ENCODE measurements at regions not wholly inside any gene's neighbourhood (a gene's known extent, or its start where the extent isn't known, plus 50 kb on each side); places are given as distances from the start of the nearest gene placed in this dataset.

DNA sequence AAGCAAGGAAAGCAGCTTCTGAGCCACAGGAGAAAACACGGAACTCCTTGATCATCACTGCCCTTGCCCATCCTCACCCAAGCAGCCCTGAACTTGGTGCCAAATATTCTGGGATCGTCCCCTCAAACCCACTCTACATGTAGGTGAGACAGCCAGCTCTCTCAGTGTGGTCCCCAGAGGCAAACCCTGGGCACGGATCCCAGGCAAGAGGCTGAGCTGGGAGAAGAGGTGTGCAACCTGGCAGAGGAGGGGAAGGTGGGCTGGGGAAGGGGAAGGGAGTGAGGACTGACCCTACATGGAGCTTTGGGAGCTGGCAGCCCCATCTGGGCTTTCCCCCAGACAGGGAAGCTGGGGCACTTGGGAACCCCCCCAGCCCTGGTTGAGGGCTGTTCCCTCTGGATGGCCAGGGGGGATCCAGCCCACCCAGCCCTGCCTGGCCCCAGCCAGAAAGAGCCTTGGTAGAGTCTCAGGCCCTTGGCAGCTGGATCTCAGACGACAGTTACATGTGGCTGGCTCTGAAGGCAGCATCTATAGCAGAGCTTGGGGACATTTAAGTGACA is 186.2 kb upstream of the CST7 start:
- H3K4me3 Mint-ChIP-seq, result no peak overlapping the region
- peaks cover 17% of the 10 kb centered on the region for H3K4me1 Mint-ChIP-seq
- H3K9me3 Mint-ChIP-seq, result peaks cover 1% of the 10 kb centered on the region
- no peaks in the 10 kb centered on the region for H3K36me3 Mint-ChIP-seq
- DNase-seq (ENCODE audit: low spot score in 2 of 2), result no peak
- H3K27ac Mint-ChIP-seq, result no peak overlapping the region
- H3K27me3 Mint-ChIP-seq, result peaks cover 2% of the 10 kb centered on the region
- no peak for ATAC-seq (ENCODE audit: low read depth)

DNA sequence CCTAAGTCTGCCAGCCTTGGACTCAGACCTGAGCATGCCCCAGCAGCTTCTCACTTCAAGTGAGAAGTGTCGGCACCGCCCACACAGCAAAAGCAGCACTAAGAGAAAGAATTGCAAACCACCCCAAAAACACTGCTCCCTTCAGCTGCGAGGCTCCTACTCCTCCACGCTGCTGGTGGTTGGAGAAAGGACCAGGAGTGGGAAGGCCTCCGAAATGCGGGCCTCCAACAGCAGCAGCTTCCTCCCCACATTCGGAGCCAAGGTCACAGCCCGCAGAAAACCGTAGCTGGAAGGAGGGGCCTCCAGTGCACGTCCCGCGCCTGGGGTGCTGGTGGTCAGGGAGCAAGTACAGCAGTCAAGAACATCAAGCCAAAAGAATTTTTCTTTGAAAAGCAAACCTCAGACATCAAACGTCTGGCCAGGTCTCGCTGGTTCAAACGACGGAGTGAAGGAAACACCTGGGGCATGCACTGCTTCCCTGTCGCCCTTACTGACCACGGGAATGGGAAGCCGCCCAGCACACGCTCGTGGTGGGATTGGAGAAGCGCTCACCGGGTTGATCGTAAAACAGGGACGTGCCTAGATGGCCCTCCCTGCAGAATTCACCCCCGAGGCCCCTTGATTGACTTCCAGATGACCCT is 185.6 kb upstream of the CST7 start:
- H3K27ac Mint-ChIP-seq, result no peak overlapping the region
- H3K36me3 Mint-ChIP-seq, result no peaks in the 10 kb centered on the region
- H3K4me1 Mint-ChIP-seq, result peaks cover 17% of the 10 kb centered on the region
- H3K9me3 Mint-ChIP-seq, result peaks cover under 1% of the 10 kb centered on the region
- no peak overlapping the region for H3K4me3 Mint-ChIP-seq
- peaks cover 2% of the 10 kb centered on the region for H3K27me3 Mint-ChIP-seq
- ATAC-seq (ENCODE audit: low read depth) (no peak), DNase-seq (ENCODE audit: low spot score in 2 of 2) (no peak)

DNA sequence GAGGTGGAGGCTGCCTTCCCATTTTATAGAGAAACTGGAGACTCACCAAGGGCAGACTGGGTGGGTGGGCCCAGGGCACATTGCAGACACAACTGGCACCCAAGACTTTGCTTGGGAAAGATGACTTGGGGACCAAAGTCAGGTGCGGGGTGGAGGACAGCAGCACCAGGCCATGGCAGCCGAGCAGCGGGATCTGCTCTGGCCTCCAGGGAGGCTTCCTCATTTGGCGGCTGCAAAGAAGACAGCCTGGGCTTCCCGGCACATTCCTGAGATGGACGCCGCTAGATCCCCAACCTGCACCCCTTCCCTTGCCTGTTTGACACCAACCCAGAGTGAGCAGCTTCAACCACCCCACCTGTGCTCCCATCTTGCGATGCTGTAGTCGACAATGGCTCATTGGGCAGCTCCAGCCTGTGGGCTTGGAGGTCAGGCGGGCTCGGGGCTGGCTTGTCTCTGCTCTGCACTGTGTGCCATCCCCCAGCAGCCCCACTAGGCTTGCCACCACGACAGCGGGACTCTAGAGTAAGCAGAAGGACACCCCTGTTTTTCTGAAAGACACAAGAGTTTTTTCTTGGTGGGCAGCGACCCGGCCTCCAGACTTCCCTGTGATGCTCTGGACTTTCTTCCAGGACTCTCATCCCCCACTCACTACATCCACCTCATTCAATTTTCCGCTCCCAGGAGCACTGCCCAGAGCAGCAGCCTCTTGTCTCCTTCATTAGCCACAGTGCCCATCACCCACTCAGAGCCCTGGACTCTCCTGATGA is 184.9 kb upstream of the CST7 start:
- H3K4me1 Mint-ChIP-seq, result peaks cover 17% of the 10 kb centered on the region
- H3K36me3 Mint-ChIP-seq, result no peaks in the 10 kb centered on the region
- no peaks in the 10 kb centered on the region for H3K9me3 Mint-ChIP-seq
- DNase-seq (ENCODE audit: low spot score in 2 of 2) (no peak), ATAC-seq (ENCODE audit: low read depth) (no peak)
- H3K4me3 Mint-ChIP-seq, result no peak overlapping the region
- no peak overlapping the region for H3K27ac Mint-ChIP-seq
- H3K27me3 Mint-ChIP-seq, result peaks cover 2% of the 10 kb centered on the region

DNA sequence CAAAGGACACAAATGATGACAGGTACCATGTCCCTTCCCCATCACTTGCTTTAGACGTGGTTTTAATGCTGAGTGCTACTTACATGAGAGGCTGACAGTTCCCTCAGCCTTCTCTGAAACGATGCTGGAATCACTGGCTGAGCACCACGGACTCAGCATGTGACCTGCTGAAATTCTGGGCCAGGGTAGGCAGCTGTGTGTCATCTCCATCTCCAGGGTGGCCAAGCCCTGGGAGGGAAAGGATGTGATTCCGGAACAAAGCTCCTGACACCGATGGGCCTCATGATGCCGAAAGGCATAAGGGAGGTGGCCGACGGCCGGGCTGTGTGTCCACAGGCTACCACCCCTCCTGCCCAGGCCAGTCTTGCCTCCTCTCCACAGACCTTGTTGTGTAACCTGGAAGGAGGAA is 184.3 kb upstream of the CST7 start:
- Mint-ChIP-seq H3K4me3 (no peak overlapping the region), H3K27ac (no peak overlapping the region)

DNA sequence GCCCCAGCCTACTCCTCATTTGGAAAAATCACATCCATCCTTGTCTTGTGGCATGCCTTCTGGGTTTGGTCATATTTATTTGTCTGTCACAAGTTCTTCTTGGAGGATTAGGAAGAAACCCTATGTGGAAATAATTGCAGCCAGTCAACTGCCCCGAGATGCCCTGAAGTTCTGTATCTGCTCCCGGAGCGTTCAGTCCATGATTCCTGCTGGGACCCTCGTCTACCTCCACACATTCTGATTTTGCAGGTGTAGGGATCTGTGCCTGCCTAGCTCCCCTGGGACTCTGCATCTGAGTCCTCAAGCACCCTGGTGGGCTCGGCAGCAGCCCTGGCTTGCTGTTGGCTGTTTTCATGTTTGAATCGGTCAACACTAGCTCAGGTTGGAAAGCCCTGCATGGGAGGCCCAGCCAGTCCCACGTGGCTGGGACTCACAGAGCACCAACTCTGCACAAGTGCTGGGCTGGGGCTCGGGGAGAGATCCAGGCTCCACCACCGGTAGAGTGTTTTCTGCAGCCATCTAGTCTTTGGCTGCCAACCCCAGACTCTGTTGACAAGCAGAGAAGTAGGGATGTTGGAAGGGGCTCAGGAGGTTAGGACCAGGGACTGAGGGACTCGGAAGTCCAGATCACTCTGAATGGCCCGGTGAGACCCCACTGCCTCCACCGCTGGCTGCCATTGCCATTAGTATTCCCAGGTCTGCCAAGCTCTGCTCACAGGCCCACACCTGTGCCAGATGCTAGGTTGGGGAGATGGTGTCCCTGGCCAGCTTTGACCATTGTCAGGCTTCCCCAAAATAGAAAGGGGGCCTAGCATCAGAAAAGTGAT is 183.5 kb upstream of the CST7 start:
- no peaks in the 10 kb centered on the region for H3K36me3 Mint-ChIP-seq
- H3K4me1 Mint-ChIP-seq, result peaks cover 17% of the 10 kb centered on the region
- DNase-seq (ENCODE audit: low spot score in 2 of 2), result no peak
- H3K27me3 Mint-ChIP-seq, result peaks cover 3% of the 10 kb centered on the region
- H3K27ac Mint-ChIP-seq, result no peak overlapping the region
- no peak for ATAC-seq (ENCODE audit: low read depth)
- no peak overlapping the region for H3K4me3 Mint-ChIP-seq
- no peaks in the 10 kb centered on the region for H3K9me3 Mint-ChIP-seq

More for the DNA sequence above, 184.3 kb upstream of the CST7 start:
- no peak for DNase-seq (ENCODE audit: low spot score in 2 of 2)
- Mint-ChIP-seq H3K27me3 (peaks cover 2% of the 10 kb centered on the region), H3K4me1 (peaks cover 17% of the 10 kb centered on the region), H3K9me3 (no peaks in the 10 kb centered on the region), H3K36me3 (no peaks in the 10 kb centered on the region)
- no peak for ATAC-seq (ENCODE audit: low read depth)

DNA sequence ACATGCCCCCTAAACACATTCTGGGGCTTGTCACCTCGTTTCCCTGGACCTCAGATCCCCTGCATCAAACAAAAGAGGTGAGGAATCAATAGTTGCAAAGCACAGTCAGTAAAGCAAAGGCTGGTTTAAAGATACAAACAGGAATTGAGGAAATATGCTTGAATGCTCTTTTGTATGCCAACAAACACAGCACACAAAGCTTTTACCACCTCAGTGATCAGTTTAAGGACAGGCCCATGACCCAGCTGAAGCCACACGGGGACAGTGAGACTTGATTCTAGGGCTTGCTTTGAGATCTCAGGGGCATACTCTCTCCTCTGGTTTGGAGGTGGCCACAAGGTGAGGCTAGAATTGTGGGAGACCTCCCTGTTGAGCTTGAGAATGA is 182.9 kb upstream of the CST7 start:
- Mint-ChIP-seq H3K9me3 (no peaks in the 10 kb centered on the region), H3K27me3 (peaks cover 3% of the 10 kb centered on the region), H3K27ac (no peak overlapping the region), H3K4me1 (peaks cover 20% of the 10 kb centered on the region), H3K4me3 (no peak overlapping the region), H3K36me3 (no peaks in the 10 kb centered on the region)
- no peak for DNase-seq (ENCODE audit: low spot score in 2 of 2)
- ATAC-seq (ENCODE audit: low read depth), result peak; percentile 17

DNA sequence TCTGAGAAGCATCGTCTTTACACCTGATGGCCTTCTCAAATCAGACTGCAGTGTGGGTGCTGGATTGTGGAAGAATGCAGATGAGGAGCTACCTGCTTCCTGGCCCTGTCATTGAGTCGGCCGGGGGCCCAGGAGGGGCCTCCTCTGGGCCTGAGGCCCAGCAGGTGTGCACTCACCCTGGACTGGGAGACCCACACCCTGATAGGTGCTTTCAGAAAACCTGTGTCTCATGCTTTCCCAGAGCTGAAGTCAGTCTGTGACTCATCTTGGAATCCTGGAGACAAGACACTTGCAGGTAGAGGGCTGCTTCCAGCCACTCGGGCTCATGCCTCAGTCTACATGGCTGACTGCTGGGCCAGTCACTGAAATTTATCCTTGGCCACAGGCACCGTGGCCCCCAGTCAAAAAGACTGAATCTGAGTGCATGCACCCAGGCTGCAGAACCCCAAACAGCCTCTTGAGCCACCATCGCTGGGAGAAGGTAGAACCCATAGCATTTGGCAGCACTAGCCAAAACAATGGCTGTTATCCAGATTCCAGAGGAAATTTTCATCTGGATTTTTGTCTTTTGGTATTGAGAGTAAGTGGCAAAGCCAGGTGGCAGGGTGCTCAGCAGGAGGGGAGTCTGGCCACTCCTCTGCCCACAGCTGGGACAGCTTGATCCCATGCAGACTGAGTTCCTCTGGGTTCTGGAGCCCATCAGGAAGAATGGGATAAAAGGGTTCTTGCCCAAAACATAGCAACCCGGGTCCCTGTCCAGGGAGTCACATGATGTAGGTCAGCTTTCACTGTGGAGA is 182.0 kb upstream of the CST7 start:
- no peaks in the 10 kb centered on the region for H3K9me3 Mint-ChIP-seq

DNA sequence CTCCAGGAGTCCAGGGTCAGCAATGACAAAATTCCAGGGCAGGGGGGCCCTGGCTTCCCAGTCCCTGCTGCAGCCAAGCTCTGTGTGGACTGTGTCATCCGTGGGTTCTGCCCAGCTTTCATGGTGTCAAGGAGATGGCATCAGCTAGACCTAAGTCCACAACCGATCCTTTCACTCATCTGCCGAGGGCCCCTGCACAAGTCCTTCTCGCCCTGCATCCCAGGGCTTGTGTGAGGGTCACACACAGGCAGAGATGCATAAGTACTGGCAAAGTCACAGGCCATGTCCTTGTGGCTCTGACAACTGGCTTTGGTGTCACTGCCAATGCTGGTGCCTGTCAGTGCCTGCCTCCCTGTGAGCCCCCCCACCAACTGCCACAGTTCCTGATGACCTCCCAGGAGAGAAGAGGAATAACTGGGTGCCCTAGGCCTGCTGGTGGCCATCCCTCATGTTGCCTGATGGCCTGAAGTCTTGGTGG is 181.4 kb upstream of the CST7 start:
- ATAC-seq (ENCODE audit: low read depth), result no peak
- Mint-ChIP-seq H3K4me1 (peaks cover 24% of the 10 kb centered on the region), H3K27me3 (peaks cover 6% of the 10 kb centered on the region), H3K9me3 (no peaks in the 10 kb centered on the region), H3K27ac (no peak overlapping the region), H3K4me3 (no peak overlapping the region), H3K36me3 (no peaks in the 10 kb centered on the region)
- DNase-seq (ENCODE audit: low spot score in 2 of 2), result no peak

More for the DNA sequence above, 182.0 kb upstream of the CST7 start:
- Mint-ChIP-seq H3K4me3 (no peak overlapping the region), H3K27ac (no peak overlapping the region), H3K27me3 (peaks cover 4% of the 10 kb centered on the region), H3K4me1 (peaks cover 24% of the 10 kb centered on the region), H3K36me3 (no peaks in the 10 kb centered on the region)
- DNase-seq (ENCODE audit: low spot score in 2 of 2) (no peak), ATAC-seq (ENCODE audit: low read depth) (no peak)

DNA sequence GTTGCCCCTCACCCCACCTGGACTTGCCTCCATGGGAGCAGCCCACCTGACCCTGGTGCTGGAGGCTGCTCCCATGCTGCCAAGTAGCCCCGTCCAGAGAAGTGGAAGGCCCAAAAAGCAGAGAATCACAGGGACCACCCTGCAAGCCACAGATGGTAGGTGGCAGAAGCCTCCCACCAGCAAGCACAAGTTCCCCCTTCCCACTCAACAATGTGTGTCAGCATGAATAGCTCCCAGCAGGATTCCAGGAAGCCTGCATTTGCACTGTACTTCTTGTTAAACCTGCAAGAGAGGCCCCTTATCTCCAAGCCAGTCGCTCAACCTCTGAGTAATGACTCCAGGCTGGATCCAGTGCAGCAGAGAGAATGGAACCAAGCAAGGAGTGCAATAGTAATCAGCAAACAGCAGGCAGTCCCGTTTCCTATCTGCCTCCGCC is 180.8 kb upstream of the CST7 start:
- Mint-ChIP-seq H3K27me3 (peaks cover 5% of the 10 kb centered on the region), H3K4me3 (no peak overlapping the region), H3K4me1 (peaks cover 24% of the 10 kb centered on the region), H3K9me3 (no peaks in the 10 kb centered on the region), H3K27ac (no peak overlapping the region), H3K36me3 (no peaks in the 10 kb centered on the region)
- no peak for ATAC-seq (ENCODE audit: low read depth)
- no peak for DNase-seq (ENCODE audit: low spot score in 2 of 2)

DNA sequence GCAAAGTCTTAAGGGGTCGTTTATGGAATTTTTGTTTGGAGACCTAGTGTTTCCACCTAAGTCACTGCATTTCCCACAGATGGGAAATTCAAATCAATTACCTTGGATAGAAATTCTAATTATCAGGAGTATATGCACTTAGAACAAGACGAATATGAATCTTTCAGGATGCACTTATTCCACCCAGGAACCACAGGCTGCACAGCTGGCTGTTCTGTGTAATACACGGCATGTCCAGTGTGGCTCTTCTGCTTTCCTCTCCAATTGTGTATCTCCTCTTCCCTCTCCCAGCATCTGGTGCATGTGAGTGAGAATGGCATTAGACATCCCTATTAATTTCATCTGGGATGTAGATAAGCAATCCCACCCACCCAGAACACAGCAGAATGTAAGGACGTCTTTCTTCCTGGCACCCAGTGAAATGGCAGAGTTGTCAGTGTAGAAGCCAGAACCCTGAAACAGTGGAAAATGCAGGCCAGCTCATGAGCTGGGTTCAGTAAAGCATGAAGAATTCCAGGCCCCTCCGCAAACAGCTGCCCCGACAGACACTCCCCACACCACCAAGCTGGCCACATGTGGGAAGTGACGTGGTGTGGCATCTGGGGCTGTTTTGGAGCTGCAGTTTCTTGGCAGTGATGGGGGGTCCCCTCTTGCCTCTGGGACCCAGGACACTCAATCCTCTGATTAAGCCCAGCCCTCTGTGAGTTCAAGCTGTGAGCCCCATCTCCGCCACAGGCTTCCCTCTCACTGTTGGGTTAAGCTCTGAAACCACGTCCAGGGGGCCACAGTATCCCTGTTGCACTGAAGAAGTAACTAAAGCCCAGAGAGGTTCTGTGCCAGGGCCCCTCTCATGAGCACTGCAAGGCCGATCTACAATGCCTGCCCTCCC is 180.1 kb upstream of the CST7 start:
- H3K36me3 Mint-ChIP-seq, result no peaks in the 10 kb centered on the region
- no peak overlapping the region for H3K27ac Mint-ChIP-seq
- peaks cover 5% of the 10 kb centered on the region for H3K27me3 Mint-ChIP-seq
- ATAC-seq (ENCODE audit: low read depth) (no peak), DNase-seq (ENCODE audit: low spot score in 2 of 2) (no peak)
- no peak overlapping the region for H3K4me3 Mint-ChIP-seq
- peaks cover 24% of the 10 kb centered on the region for H3K4me1 Mint-ChIP-seq
- H3K9me3 Mint-ChIP-seq, result no peaks in the 10 kb centered on the region

DNA sequence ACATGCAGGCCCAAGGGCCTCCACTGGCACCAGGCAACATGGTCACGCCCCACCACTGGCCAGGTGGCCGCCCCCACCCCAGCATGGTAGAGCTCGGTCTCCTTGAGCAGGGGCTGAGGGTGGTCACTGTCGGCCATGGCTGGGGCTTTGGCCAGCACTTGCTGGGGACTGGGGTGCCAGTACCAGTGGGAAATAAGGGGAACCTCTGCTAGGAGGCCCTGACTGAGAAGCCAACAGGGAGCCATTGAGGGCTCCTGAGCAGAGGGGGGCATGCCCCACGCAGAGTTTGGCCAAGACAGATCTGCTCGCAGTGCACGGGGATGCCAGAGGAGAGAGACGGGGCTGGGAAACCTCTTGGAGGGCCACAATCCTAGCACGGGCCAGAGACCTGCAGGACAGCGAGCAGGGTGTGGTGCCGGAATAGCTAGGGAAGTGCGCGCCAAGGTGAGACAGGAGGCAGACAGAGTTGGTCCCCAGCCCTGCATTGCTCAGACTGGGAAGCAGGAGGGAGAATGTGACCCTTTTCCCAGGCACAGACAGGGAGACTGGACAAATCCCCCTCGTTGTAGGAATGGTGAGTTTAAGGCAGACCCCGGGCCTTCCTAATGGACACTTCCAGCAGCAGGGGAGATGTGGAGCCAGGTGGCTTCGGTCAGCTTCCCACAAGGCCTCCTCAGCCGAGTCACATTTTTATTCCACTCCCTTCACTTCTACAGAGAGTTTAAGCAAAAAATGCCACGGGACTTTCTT is 179.0 kb upstream of the CST7 start:
- peaks cover 7% of the 10 kb centered on the region for H3K9me3 Mint-ChIP-seq
- H3K4me3 Mint-ChIP-seq, result no peak overlapping the region
- peaks cover 2% of the 10 kb centered on the region for H3K36me3 Mint-ChIP-seq
- no peak overlapping the region for H3K27ac Mint-ChIP-seq
- H3K4me1 Mint-ChIP-seq, result peaks cover 18% of the 10 kb centered on the region
- ATAC-seq (ENCODE audit: low read depth) (no peak), DNase-seq (ENCODE audit: low spot score in 2 of 2) (no peak)
- H3K27me3 Mint-ChIP-seq, result peaks cover 5% of the 10 kb centered on the region

Measured in memory B cell (primary cell).